Trophoblast cell (in vitro differentiated cells and primary cell): ENCODE measurements at regions not wholly inside any gene's neighbourhood (a gene's known extent, or its start where the extent isn't known, plus 50 kb on each side); places are given as distances from the start of the nearest gene placed in this dataset.

ENCODE experiments used
- DNase-seq, 2 donors: peaks; one replicate each; pipeline ENCODE4 v3.0.0-alpha.2; 2016
- H2AFZ ChIP-seq: 2 replicates; pipeline ENCODE4 v1.6.1; 2013; ENCODE audit warnings: low read length, moderate library complexity, mild to moderate bottlenecking; ENCODE audit not compliant: insufficient read depth, poor library complexity
- H2AK5ac ChIP-seq: 2 replicates; pipeline ENCODE4 v1.6.1; 2013; ENCODE audit warnings: mild to moderate bottlenecking, low read length
- H2BK120ac ChIP-seq: 2 replicates; pipeline ENCODE4 v1.6.1; 2013; ENCODE audit warnings: low read length, mild to moderate bottlenecking, moderate library complexity; ENCODE audit not compliant: insufficient read depth, poor library complexity
- H2BK12ac ChIP-seq: 2 replicates; pipeline ENCODE4 v1.6.1; 2013; ENCODE audit warnings: mild to moderate bottlenecking, low read length, moderate library complexity
- H2BK5ac ChIP-seq: 2 replicates; pipeline ENCODE4 v1.6.1; 2013; ENCODE audit warnings: low read length, low read depth, moderate library complexity, mild to moderate bottlenecking; ENCODE audit not compliant: poor library complexity
- H3K14ac ChIP-seq: 2 replicates; pipeline ENCODE4 v1.6.1; 2013; ENCODE audit warnings: mild to moderate bottlenecking, low read length
- H3K18ac ChIP-seq: 2 replicates; pipeline ENCODE4 v1.6.1; 2013; ENCODE audit warnings: mild to moderate bottlenecking, low read length
- H3K23ac ChIP-seq: 2 replicates; pipeline ENCODE4 v1.6.1; 2013; ENCODE audit warnings: low read length
- H3K27ac ChIP-seq: 2 replicates; pipeline ENCODE4 v1.5.1; 2013; ENCODE audit warnings: low read depth, mild to moderate bottlenecking, inconsistent platforms, low read length, moderate library complexity
- H3K27me3 ChIP-seq: 2 replicates; pipeline ENCODE4 v1.6.1; 2013; ENCODE audit warnings: inconsistent platforms, mild to moderate bottlenecking, low read length, moderate library complexity; ENCODE audit not compliant: insufficient read depth
- H3K36me3 ChIP-seq, 2 experiments: 1 replicate in 1 of 2; 2 replicates in 1 of 2; pipeline ENCODE4 v1.6.1; 2013; ENCODE audit warnings: low read length in 2 of 2, mild to moderate bottlenecking in 2 of 2, moderate library complexity in 1 of 2; ENCODE audit not compliant: insufficient read depth in 2 of 2, control insufficient read depth in 1 of 2
- H3K4ac ChIP-seq: 2 replicates; pipeline ENCODE4 v1.6.1; 2013; ENCODE audit warnings: low read depth, mild to moderate bottlenecking, low read length, moderate library complexity
- H3K4me1 ChIP-seq, 2 experiments: 1 replicate in 1 of 2; 2 replicates in 1 of 2; pipeline ENCODE4 v1.6.1; 2013; ENCODE audit warnings: low read length in 2 of 2, mild to moderate bottlenecking in 2 of 2, moderate library complexity in 1 of 2; ENCODE audit not compliant: insufficient read depth in 2 of 2, control insufficient read depth in 1 of 2
- H3K4me2 ChIP-seq: 2 replicates; pipeline ENCODE4 v1.6.1; 2013; ENCODE audit warnings: inconsistent platforms, mild to moderate bottlenecking, low read length, moderate library complexity
- H3K4me3 ChIP-seq: 2 replicates; pipeline ENCODE4 v1.5.1; 2013; ENCODE audit warnings: mild to moderate bottlenecking, low read depth, low read length, inconsistent platforms
- H3K79me1 ChIP-seq: one replicate; pipeline ENCODE4 v1.6.1; 2013; ENCODE audit warnings: low read length
- H3K79me2 ChIP-seq: 2 replicates; pipeline ENCODE4 v1.6.1; 2013; ENCODE audit warnings: low read length, mild to moderate bottlenecking; ENCODE audit not compliant: control insufficient read depth, insufficient read depth, poor library complexity
- H3K9ac ChIP-seq: 2 replicates; pipeline ENCODE4 v1.6.1; 2013; ENCODE audit warnings: mild to moderate bottlenecking, low read length
- H3K9me3 ChIP-seq: 2 replicates; pipeline ENCODE4 v1.6.1; 2013; ENCODE audit warnings: low read depth, mild to moderate bottlenecking, control low read depth, inconsistent platforms, low read length; ENCODE audit not compliant: insufficient read depth
- H4K12ac ChIP-seq: 2 replicates; pipeline ENCODE4 v1.6.1; 2013; ENCODE audit warnings: low read depth, mild to moderate bottlenecking, low read length, moderate library complexity
- H4K8ac ChIP-seq: 2 replicates; pipeline ENCODE4 v1.6.1; 2013; ENCODE audit warnings: low read depth, mild to moderate bottlenecking, low read length, moderate library complexity
- H4K91ac ChIP-seq: one replicate; pipeline ENCODE4 v1.6.1; 2013; ENCODE audit warnings: low read depth, mild to moderate bottlenecking, low read length, moderate library complexity
- WGBS: extraction: QIAGEN DNeasy Blood & Tissue Kit; methylation state at CpG from one replicate; pipeline ENCODE4 v1.1.7; 2013; ENCODE audit warnings: missing lambda C conversion rate; ENCODE audit not compliant: insufficient read length, insufficient coverage; ENCODE audit errors: extremely low coverage; 5-methylcytosine and 5-hydroxymethylcytosine counted together

DNA sequence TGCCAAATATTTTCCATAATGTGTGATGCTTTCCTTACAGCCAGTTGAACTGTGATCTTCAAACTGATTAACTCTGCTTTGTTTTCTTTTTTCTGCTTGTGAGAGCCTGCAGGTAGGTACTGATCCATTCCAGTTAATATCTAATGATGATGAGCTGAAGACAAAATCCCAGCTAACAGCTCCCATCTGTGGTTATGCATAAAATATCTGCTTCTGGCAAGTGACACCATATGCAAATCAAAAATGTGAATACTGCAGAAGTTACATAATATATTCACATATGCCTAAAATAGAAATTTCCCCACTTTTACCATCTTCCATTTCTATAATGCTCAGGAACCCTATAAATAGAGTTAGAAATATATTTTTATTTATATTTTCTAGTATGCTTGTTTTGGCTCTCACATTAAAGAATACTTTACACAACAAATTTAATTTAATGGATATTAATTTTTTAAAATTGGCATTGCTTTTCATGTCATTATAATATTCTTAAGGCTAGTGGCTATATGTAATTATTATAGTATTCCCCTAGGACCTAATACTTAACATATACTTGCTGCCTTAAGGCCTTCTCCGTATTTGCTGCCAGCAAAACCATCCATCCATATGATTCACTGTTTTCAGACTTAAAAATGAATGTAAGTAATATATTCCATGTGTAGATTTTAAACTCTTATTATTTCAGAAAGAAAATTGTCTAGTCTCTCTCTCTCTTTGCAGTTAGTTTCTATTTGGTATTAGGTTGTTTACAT, 83.8 kb downstream of the CCER1 start:
- no peaks in the 10 kb centered on the region for H3K9me3 ChIP-seq
- H2BK12ac ChIP-seq = no peak overlapping the region
- H3K14ac ChIP-seq = no peak overlapping the region
- peaks cover 0 to 1% of the 10 kb centered on the region in 2 experiments for H3K4me1 ChIP-seq
- H3K27me3 ChIP-seq = no peaks in the 10 kb centered on the region
- H2BK120ac ChIP-seq = no peak overlapping the region
- H3K36me3 ChIP-seq = no peaks in the 10 kb centered on the region
- H2AFZ ChIP-seq = no peak overlapping the region
- H3K79me1 ChIP-seq = no peaks in the 10 kb centered on the region
- no peak overlapping the region for H2AK5ac ChIP-seq
- no peak overlapping the region for H3K27ac ChIP-seq
- no peak overlapping the region for H3K4me2 ChIP-seq
- H3K4ac ChIP-seq = no peak overlapping the region
- no peak overlapping the region for H3K23ac ChIP-seq
- H4K91ac ChIP-seq = no peak overlapping the region
- H4K8ac ChIP-seq = no peak overlapping the region
- no peak for DNase-seq
- WGBS = no CpG with 5 or more reads among the region's 1 CpG
- H3K18ac ChIP-seq = no peak overlapping the region
- H3K79me2 ChIP-seq = no peaks in the 10 kb centered on the region
- H2BK5ac ChIP-seq = no peak overlapping the region
- H3K9ac ChIP-seq = no peak overlapping the region
- H4K12ac ChIP-seq = no peak overlapping the region
- H3K4me3 ChIP-seq = no peak overlapping the region

DNA sequence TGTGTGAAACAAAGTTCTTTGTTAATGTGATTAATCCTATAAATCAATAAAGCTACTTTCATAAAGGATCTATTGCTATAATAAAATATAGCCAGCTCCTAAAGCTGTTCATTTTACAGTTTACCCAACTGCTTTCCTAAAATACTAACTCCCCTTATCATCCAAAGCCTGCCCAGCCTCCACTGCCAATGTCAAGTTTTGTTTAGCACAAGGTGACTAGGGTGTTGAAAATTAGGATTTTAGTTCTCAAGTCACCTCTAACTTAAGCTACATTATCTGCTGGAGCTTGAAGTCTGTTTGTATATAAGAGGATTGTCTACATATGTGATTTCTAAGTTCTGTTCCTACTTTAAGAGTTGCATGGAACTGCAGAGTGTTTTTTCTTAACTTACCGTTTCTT, 86.3 kb downstream of the CCER1 start:
- Histone ChIP-seq H2BK5ac (no peak overlapping the region), H3K4me1 (no peaks in the 10 kb centered on the region), H3K4me3 (no peak overlapping the region), H3K9me3 (no peaks in the 10 kb centered on the region), H3K27ac (no peak overlapping the region), H3K36me3 (no peaks in the 10 kb centered on the region), H2AK5ac (no peak overlapping the region), H2BK12ac (no peak overlapping the region), H4K91ac (no peak overlapping the region), H3K27me3 (no peaks in the 10 kb centered on the region), H4K12ac (no peak overlapping the region), H3K14ac (no peak overlapping the region), H3K4ac (no peak overlapping the region), H3K79me1 (no peaks in the 10 kb centered on the region), H3K9ac (no peak overlapping the region), H2AFZ (no peak overlapping the region), H3K4me2 (no peak overlapping the region), H3K79me2 (no peaks in the 10 kb centered on the region), H3K18ac (no peak overlapping the region), H2BK120ac (no peak overlapping the region), H4K8ac (no peak overlapping the region), H3K23ac (no peak overlapping the region)
- DNase-seq = no peak
- WGBS = no CpG with 5 or more reads among the region's 1 CpG

DNA sequence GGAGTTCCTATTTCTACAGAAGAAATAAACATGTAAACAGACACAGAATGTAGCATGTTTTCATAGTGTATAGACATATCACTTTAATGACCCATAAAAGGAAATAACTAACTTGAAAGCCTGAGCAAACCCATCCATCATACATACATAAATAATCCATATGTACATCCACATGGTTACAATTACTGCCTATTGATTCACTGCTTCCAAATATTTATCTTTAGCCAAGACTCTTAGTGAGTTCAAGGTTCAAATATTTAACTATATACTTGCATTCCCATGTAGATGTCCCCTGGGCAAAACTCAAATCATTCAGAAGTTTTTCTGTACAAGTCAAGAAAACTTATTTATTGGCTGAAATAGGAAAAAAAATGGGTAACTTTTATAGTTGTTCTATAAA, 95.4 kb downstream of the CCER1 start:
- no peaks in the 10 kb centered on the region for H3K79me1 ChIP-seq
- H3K27me3 ChIP-seq = no peaks in the 10 kb centered on the region
- H2AK5ac ChIP-seq = no peak overlapping the region
- H4K91ac ChIP-seq = no peak overlapping the region
- no peaks in the 10 kb centered on the region for H3K9me3 ChIP-seq
- H2BK5ac ChIP-seq = no peak overlapping the region
- H3K9ac ChIP-seq = no peak overlapping the region
- H3K4me3 ChIP-seq = no peak overlapping the region
- H3K4ac ChIP-seq = no peak overlapping the region
- H4K8ac ChIP-seq = no peak overlapping the region
- DNase-seq = no peak
- no peak overlapping the region for H2BK120ac ChIP-seq
- no peak overlapping the region for H4K12ac ChIP-seq
- H3K4me1 ChIP-seq = no peaks in the 10 kb centered on the region
- H2AFZ ChIP-seq = no peak overlapping the region
- no peaks in the 10 kb centered on the region for H3K36me3 ChIP-seq
- no peak overlapping the region for H2BK12ac ChIP-seq
- H3K79me2 ChIP-seq = no peaks in the 10 kb centered on the region
- H3K23ac ChIP-seq = no peak overlapping the region
- no peak overlapping the region for H3K14ac ChIP-seq
- no peak overlapping the region for H3K18ac ChIP-seq
- no peak overlapping the region for H3K27ac ChIP-seq
- no peak overlapping the region for H3K4me2 ChIP-seq

DNA sequence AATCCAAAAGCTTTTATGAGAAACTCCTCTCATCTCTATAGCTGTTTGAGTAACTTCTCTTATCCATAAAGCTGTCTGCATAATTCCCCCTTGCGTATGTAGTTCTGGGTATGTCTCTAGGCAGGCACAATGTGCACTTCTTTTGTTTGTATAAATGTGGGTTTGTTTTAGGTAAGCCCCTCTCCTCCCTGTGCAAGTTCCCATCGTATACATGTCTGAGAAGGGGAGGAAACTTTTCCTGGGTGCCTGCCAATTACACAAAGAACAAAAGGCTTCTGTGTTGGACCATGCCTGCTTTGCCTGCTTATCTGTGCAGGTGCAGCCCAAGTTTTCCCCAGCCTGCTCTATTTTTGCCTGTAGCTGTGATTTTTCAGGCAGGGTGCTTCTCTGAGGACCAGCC, 96.7 kb downstream of the CCER1 start:
- no peaks in the 10 kb centered on the region for H3K79me2 ChIP-seq
- H3K18ac ChIP-seq = no peak overlapping the region
- no peak for DNase-seq
- no peaks in the 10 kb centered on the region for H3K79me1 ChIP-seq
- no peak overlapping the region for H3K9ac ChIP-seq
- no peaks in the 10 kb centered on the region for H3K9me3 ChIP-seq
- H4K12ac ChIP-seq = no peak overlapping the region
- H4K91ac ChIP-seq = no peak overlapping the region
- H3K14ac ChIP-seq = no peak overlapping the region
- H3K36me3 ChIP-seq = no peaks in the 10 kb centered on the region
- no peak overlapping the region for H2BK12ac ChIP-seq
- no peak overlapping the region for H3K23ac ChIP-seq
- WGBS = no CpG with 5 or more reads among the region's 2 CpGs
- no peak overlapping the region for H3K4me2 ChIP-seq
- H3K4me3 ChIP-seq = no peak overlapping the region
- no peaks in the 10 kb centered on the region for H3K4me1 ChIP-seq
- H2BK120ac ChIP-seq = no peak overlapping the region
- H2BK5ac ChIP-seq = no peak overlapping the region
- no peak overlapping the region for H2AK5ac ChIP-seq
- H2AFZ ChIP-seq = no peak overlapping the region
- no peak overlapping the region for H3K4ac ChIP-seq
- no peaks in the 10 kb centered on the region for H3K27me3 ChIP-seq
- H4K8ac ChIP-seq = no peak overlapping the region
- H3K27ac ChIP-seq = no peak overlapping the region
